ENCODE measurements at regions not wholly inside any gene's neighbourhood (a gene's known extent, or its start where the extent isn't known, plus 50 kb on each side); places are given as distances from the start of the nearest gene placed in this dataset.

GRCh38 chr4:182062458-182062857 lies 180.7 kb upstream of the TENM3 start:
- DNase-seq (no peak), ATAC-seq (ENCODE audit: insufficient read depth, low read depth) (no peak)
- Histone ChIP-seq H3K4me2 (ENCODE audit: insufficient read depth, low read length) (no peak overlapping the region), H3K9ac (ENCODE audit: low read depth, low read length) (no peak overlapping the region), H3K4me1 (ENCODE audit: insufficient read depth, low read length) (no peaks in the 10 kb centered on the region), H3K4me3 (ENCODE audit: low read depth in 1 of 2, low read length in 2 of 2) (no peak overlapping the region), H4K20me1 (ENCODE audit: insufficient read depth, low read length) (no peaks in the 10 kb centered on the region), H3K27me3 (ENCODE audit: insufficient read depth, low read length, poor library complexity) (no peaks in the 10 kb centered on the region), H3K79me2 (ENCODE audit: insufficient read depth, low read length) (no peaks in the 10 kb centered on the region), H3K36me3 (ENCODE audit: insufficient read depth, low read length) (no peaks in the 10 kb centered on the region), H3K27ac (ENCODE audit: low read length) (no peak overlapping the region), H2AFZ (ENCODE audit: low read depth, low read length) (no peak overlapping the region), H3K9me3 (ENCODE audit: insufficient read depth, low read length, severe bottlenecking) (peaks cover 2% of the 10 kb centered on the region)
- TF ChIP-seq EZH2 (IDR thresholded peaks at IDR 0.05; ENCODE audit: borderline replicate concordance, low read depth, low read length, severe bottlenecking) (no peak), CTCF (IDR thresholded peaks at IDR 0.05; ENCODE audit: borderline replicate concordance, extremely low read depth, low read length, poor library complexity, severe bottlenecking) (no peak)

- no peak for ATAC-seq (ENCODE audit: insufficient read depth, low read depth)
Observed at GRCh38 chr4:182062936-182063335, 180.3 kb upstream of the TENM3 start.

GRCh38 chr4:182063651-182064050 lies 179.6 kb upstream of the TENM3 start:
- no peak overlapping the region for H3K4me3 ChIP-seq (ENCODE audit: low read depth in 1 of 2, low read length in 2 of 2)
- ATAC-seq (ENCODE audit: insufficient read depth, low read depth) (no peak), DNase-seq (no peak)
- no peaks in the 10 kb centered on the region for H3K4me1 ChIP-seq (ENCODE audit: insufficient read depth, low read length)
- H3K9me3 ChIP-seq (ENCODE audit: insufficient read depth, low read length, severe bottlenecking): peaks cover 2% of the 10 kb centered on the region
- no peak for TF ChIP-seq CTCF (IDR thresholded peaks at IDR 0.05; ENCODE audit: borderline replicate concordance, extremely low read depth, low read length, poor library complexity, severe bottlenecking)
- TF ChIP-seq EZH2 (IDR thresholded peaks at IDR 0.05; ENCODE audit: borderline replicate concordance, low read depth, low read length, severe bottlenecking): no peak
- no peaks in the 10 kb centered on the region for H3K36me3 ChIP-seq (ENCODE audit: insufficient read depth, low read length)
- H2AFZ ChIP-seq (ENCODE audit: low read depth, low read length): no peak overlapping the region
- no peaks in the 10 kb centered on the region for H3K27me3 ChIP-seq (ENCODE audit: insufficient read depth, low read length, poor library complexity)
- no peak overlapping the region for H3K4me2 ChIP-seq (ENCODE audit: insufficient read depth, low read length)
- H3K79me2 ChIP-seq (ENCODE audit: insufficient read depth, low read length): no peaks in the 10 kb centered on the region
- H3K27ac ChIP-seq (ENCODE audit: low read length): no peak overlapping the region
- H4K20me1 ChIP-seq (ENCODE audit: insufficient read depth, low read length): no peaks in the 10 kb centered on the region
- H3K9ac ChIP-seq (ENCODE audit: low read depth, low read length): no peak overlapping the region

More at GRCh38 chr4:182062936-182063335, 180.3 kb upstream of the TENM3 start:
- Histone ChIP-seq H3K9ac (ENCODE audit: low read depth, low read length) (no peak overlapping the region), H3K9me3 (ENCODE audit: insufficient read depth, low read length, severe bottlenecking) (peaks cover 2% of the 10 kb centered on the region), H3K27ac (ENCODE audit: low read length) (no peak overlapping the region), H3K4me3 (ENCODE audit: low read depth in 1 of 2, low read length in 2 of 2) (no peak overlapping the region), H3K27me3 (ENCODE audit: insufficient read depth, low read length, poor library complexity) (no peaks in the 10 kb centered on the region), H3K4me1 (ENCODE audit: insufficient read depth, low read length) (no peaks in the 10 kb centered on the region), H4K20me1 (ENCODE audit: insufficient read depth, low read length) (no peaks in the 10 kb centered on the region), H3K79me2 (ENCODE audit: insufficient read depth, low read length) (no peaks in the 10 kb centered on the region), H3K4me2 (ENCODE audit: insufficient read depth, low read length) (no peak overlapping the region), H2AFZ (ENCODE audit: low read depth, low read length) (no peak overlapping the region), H3K36me3 (ENCODE audit: insufficient read depth, low read length) (no peaks in the 10 kb centered on the region)
- DNase-seq: no peak
- TF ChIP-seq EZH2 (IDR thresholded peaks at IDR 0.05; ENCODE audit: borderline replicate concordance, low read depth, low read length, severe bottlenecking) (no peak), CTCF (IDR thresholded peaks at IDR 0.05; ENCODE audit: borderline replicate concordance, extremely low read depth, low read length, poor library complexity, severe bottlenecking) (no peak)

- H3K4me1 ChIP-seq (ENCODE audit: insufficient read depth, low read length): no peaks in the 10 kb centered on the region
- H3K4me2 ChIP-seq (ENCODE audit: insufficient read depth, low read length): no peak overlapping the region
- DNase-seq (no peak), ATAC-seq (ENCODE audit: insufficient read depth, low read depth) (no peak)
- no peaks in the 10 kb centered on the region for H3K79me2 ChIP-seq (ENCODE audit: insufficient read depth, low read length)
- no peaks in the 10 kb centered on the region for H4K20me1 ChIP-seq (ENCODE audit: insufficient read depth, low read length)
- peaks cover 2% of the 10 kb centered on the region for H3K9me3 ChIP-seq (ENCODE audit: insufficient read depth, low read length, severe bottlenecking)
- TF ChIP-seq CTCF (IDR thresholded peaks at IDR 0.05; ENCODE audit: borderline replicate concordance, extremely low read depth, low read length, poor library complexity, severe bottlenecking) (no peak), EZH2 (IDR thresholded peaks at IDR 0.05; ENCODE audit: borderline replicate concordance, low read depth, low read length, severe bottlenecking) (no peak)
- H3K36me3 ChIP-seq (ENCODE audit: insufficient read depth, low read length): no peaks in the 10 kb centered on the region
- no peaks in the 10 kb centered on the region for H3K27me3 ChIP-seq (ENCODE audit: insufficient read depth, low read length, poor library complexity)
- H3K27ac ChIP-seq (ENCODE audit: low read length): no peak overlapping the region
- H2AFZ ChIP-seq (ENCODE audit: low read depth, low read length): no peak overlapping the region
- no peak overlapping the region for H3K9ac ChIP-seq (ENCODE audit: low read depth, low read length)
- no peak overlapping the region for H3K4me3 ChIP-seq (ENCODE audit: low read depth in 1 of 2, low read length in 2 of 2)
Observed at GRCh38 chr4:182065255-182065654, 177.9 kb upstream of the TENM3 start.
